GM11168 (cell line): ENCODE measurements at regions not wholly inside any gene's neighbourhood (a gene's known extent, or its start where the extent isn't known, plus 50 kb on each side); places are given as distances from the start of the nearest gene placed in this dataset.
"Not testable (repeated sequence)": the region's sequence is repeated elsewhere in the genome, so short reads cannot be mapped to it uniquely, and the experiment has no call there.

Experiments
- in situ Hi-C: fragments of 300-500 bp; cut with MboI; formaldehyde crosslinking; loops from one replicate; pipeline ENCODE4 v1.12.0; 2022; ENCODE audit warnings: low sequenced_read_pairs; ENCODE audit not compliant: unreplicated experiment

DNA sequence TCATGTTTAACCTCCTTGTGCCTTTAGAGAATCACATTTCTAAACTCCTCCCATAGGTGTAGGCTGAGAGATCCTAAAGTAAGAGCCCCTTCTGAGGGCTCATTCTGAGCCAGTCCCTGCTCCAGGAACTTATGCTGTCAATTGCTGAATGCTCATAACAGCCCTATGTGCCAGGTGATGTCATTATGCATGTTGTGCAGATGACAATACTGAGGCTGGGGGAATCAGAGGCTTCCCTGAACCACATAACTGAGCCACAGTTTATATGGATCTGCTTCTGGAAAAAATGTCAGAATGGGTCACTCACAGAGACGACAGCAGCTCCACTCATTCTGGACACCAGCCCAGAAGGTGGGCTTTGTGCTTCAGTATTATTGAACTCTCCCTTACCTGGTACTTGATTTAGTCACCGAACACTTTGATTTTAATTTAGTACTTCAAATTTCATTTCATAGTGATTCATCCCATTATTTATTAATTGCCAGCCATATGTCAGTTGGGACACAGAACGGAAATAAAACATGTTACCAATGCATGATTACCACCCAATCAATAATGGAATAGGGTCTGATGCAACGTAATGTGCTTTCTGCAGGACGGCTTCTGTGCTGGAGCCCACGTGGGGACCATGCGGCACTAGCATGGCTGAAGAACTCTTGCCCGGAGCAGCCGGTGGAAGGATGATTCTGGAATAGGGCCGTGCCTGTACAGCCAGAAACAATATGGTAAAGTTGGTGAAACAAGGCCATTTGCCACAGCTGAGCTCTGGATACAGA, 406.3 kb downstream of the IRX1 start:
- in situ Hi-C loops = no loop called here

- in situ Hi-C loops = no loop called here
Observed at GRCh38 chr5:4005335-4005734, 409.7 kb downstream of the IRX1 start.

DNA sequence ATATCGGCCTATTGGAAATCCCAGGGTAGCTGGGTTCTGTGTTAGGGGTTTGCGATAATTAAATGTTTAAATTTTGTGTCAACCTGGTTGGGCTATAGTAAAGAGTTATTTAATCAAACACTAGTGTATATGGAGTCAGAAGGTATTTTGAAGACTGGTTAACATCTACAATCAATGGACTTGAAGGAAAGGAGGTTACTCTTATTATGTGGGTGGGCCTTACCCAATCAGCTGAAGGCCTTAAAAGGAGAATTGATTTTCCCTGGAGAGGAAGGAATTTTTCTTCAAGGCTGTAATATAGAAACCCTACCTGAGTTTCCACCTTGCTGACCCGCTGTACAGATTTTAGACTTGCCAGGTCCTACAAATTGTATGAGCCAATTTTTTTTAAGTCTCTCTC, 411.4 kb downstream of the IRX1 start:
- in situ Hi-C loops = no loop called here

GRCh38 chr5:4011943-4012342, 416.3 kb downstream of the IRX1 start:
- in situ Hi-C loops = no loop called here

GRCh38 chr5:4013106-4013898, 417.7 kb downstream of the IRX1 start:
- in situ Hi-C loops = no loop called here

DNA sequence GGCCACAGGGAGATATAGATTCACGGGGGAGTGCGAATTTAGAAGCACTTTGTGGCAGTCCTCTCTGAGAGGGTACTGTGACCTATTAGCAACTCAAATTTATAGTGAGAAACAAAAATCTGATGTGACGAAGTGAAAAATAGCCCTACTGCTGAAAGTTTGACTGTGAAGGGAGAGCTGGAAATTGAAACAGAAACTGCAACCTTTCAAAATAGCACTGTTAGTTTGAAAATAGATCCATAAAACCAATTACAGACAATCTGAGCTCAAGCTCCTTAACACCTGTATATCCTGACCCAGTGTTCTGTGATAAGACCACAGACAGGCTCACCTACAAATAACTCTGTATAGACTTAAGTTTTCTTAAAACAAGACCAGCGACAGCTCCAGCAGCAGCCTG, 420.1 kb downstream of the IRX1 start:
- in situ Hi-C loops = no loop called here

- in situ Hi-C loops = no loop called here
Observed at GRCh38 chr5:4017076-4017803, 421.6 kb downstream of the IRX1 start.

DNA sequence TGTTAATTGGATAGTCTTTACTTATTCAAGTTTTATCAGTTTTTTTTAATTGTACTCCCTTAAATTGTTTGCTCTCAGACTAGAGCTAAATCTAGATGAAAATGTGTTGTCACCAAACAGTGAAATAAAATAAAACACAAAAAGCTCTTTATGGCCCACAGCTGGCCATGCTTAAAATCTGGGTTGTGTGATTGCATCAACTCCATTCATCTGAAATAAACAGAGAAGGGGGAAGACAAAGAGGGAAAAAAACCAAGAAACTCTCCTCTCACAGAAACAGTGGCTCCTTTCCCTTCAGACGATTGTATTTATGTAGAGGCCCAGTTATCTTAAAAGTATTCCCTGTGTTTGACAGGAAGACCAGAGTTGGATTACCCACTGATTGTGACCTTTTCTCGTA, 422.4 kb downstream of the IRX1 start:
- in situ Hi-C loops = no loop called here

DNA sequence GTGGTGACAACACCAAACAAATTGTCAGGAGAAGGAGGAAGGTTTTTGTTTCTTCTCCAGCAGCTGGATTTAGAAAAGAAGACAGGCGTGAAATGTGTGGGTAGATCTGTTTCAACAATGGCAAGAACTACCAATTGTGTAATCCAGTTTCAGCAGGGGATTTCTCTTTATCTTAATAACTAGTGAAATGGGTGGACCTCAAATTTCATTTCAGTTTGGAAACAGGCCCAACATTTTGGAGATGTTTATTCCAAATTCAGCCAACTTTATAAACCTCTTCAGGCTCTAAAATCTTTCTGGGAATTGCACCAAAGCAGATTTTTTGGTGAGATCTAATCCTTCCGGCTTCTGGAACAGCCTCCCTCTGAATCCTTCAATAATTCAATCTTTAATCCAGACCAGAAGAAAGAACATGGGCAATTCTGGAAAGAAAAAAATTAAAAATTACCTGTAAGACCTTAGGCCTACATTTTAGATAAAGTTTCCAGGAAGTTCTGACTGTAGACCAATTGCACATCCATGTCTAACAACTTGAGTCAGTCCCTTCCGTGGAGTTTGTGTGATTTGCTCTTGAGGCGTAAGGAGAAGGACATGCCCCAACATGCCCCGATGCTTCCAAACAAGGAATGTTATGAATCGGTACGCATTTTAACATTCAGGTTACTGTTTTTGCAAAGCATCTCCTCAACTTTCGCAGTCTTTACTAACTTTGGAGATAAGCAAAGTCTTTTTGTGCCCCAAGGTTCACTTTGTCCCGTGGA, 423.6 kb downstream of the IRX1 start:
- in situ Hi-C loops = no loop called here

DNA sequence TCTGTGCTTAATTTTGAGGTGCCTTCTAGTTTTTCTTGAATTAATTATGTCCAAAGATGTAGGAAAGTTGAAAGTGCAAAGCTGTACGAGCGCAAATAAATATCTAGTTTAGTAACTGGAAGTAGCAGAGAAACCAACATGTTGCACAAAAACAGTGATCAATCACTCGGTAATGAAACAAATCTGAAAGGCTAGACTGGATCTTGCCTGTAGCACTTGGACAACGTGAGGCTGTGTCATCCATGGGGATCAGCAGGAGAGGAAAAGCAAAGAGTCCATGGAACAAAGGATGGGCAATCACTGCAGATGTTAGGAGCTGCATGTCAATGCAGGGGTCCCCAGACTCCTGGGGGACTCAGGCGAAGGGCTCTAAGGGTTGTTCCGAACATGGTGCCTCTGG, 424.2 kb downstream of the IRX1 start:
- in situ Hi-C loops = no loop called here

GRCh38 chr5:4020400-4020799, 424.8 kb downstream of the IRX1 start:
- in situ Hi-C loops = no loop called here

GRCh38 chr5:4022056-4022670, 426.5 kb downstream of the IRX1 start:
- in situ Hi-C loops = no loop called here

DNA sequence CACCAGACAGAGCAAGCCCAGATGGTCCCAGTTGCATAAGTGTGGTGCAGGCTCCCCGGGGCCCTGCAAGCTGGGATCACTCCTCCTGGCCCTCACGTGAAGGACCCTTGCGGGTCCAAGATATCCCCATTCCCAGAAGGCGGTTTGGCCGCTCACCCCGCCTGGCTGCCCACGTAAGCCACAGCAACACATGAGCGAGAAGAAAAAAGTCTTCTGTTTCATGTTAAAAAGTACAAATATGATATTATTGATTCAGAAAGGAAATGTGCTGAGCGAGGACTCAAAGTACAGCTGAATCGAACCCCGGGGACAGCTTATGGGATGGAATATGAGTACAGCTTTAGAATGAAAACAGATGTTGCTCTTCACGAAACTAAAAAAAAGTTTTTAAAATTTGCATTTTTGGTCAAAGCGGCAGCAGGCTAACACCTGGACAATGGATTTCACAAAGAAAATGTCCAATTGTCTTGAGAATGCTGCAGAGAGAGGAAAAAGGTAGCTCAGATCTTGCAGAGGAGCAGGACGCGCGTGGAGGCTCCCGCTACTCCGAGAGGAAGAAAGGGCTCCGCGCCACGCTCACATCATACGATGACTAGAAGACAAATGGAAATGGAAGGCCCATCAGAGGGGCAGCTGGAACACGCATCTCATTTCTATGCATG, 427.6 kb downstream of the IRX1 start:
- in situ Hi-C loops = no loop called here

- in situ Hi-C loops = no loop called here
Observed at GRCh38 chr5:4023753-4024335, 428.2 kb downstream of the IRX1 start.

GRCh38 chr5:4027088-4027734, 431.6 kb downstream of the IRX1 start:
- in situ Hi-C loops = no loop called here

- in situ Hi-C loops = no loop called here
Observed at GRCh38 chr5:4028384-4028783, 432.8 kb downstream of the IRX1 start.

DNA sequence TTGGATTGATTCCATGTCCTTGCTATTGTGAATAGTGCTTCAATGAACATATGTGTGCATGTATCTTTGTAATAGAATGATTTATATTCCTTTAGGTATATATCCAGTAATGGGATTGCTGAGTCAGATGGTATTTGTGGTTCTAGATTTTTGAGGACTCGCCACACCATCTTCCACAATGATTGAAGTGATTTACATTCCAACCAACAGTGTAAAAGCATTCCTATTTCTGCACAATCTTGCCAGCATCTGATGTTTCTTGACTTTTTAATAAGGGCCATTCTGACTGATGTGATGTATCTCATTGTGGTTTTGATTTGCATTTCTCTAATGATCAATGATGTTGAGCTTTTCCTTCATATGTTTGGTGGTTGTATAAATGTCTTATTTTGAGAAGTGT, 437.9 kb downstream of the IRX1 start:
- in situ Hi-C loops = not testable (repeated sequence)

- in situ Hi-C loops = no loop called here
Observed at GRCh38 chr5:4036861-4037260, 441.2 kb downstream of the IRX1 start.

DNA sequence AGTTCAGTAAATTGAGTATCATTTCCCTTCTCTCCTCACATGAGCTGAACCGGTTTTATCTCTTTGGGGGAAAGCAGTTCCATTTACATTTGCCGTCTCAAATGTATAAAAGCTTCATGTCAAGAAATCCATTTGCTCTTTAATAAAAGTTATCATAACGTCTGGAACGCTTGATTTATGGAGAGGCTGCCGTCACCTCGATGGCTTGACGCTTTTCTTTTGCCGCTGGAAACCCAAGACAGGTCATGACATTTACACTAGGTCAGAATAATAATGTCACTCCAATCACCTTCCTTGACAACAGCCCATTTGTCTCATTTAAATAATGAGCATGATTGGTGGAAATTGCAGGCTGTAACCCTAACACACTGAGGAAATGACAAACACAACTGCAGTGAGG, 443.4 kb downstream of the IRX1 start:
- in situ Hi-C loops = no loop called here
